ENCODE measurements at regions not wholly inside any gene's neighbourhood (a gene's known extent, or its start where the extent isn't known, plus 50 kb on each side); places are given as distances from the start of the nearest gene placed in this dataset.

DNA sequence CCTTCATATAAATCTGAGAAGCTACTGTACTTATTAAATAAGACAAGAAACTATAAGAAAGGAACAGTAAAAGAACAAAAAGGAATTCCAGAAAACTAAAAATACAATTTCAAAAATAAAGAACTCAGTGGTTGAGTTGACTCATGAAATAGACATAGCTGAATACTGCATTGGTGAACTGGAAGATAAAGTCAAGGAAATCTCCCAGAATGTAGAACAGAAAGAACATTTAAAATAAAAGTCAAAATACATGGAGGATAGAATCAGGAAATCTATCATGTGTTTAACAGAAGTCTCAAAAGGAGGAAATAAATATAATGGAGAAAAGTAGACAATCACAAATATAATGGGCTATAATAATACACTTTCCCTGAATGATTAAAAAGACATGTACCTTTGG, 136.4 kb upstream of the PMFBP1 start:
- no peak for DNase-seq

DNA sequence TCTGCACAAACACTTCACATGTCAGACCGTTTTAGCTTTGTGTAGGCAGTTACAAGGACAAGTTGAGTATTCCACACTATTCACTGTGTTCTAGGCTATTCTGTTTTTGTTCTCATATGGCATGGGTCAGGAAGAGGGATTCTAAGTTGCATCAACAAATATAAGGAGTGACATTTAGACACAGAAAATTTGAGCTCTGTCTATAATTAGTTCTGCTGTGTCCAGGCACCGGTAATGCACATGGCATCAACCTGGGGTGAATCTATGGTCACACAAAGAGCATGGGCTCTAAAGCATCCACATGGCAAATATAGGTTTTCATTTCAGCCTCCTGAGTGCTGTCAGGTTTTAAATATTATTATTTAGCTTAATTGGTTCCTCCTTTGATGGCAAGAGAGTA, 130.4 kb upstream of the PMFBP1 start:
- DNase-seq: no peak

DNA sequence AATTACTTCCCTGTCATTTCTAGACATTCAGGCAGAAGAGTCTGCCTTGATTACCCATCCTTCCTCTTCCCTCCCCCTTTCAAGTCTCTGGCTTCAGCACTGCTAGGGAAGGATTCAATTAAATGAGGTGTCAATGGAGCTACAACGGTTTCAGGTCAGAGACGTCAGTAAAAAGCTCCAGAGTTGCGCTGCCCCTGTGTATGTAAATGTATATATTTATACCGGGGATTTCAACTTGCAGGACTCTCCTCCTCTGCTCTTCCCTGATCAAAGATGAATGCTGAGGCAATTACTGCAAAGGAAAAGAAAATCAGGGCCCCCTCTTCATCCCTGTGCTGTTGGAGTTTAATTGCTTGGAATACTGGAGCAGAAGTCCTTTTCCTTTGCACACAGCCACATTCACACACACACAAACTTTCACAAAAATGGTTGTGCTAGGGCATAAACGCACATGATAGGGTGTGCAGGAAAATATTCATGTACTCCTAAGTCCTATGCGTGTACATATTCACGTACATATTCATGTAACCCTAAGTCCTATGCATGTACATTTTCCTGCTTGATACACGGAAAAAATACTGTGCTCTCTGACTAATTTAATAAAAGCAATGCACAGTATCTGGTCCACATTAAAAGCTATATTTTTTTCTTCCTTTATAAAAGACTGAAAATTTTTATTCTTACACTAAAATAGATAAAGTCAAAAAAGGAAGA, 129.7 kb upstream of the PMFBP1 start:
- DNase-seq: no peak

DNA sequence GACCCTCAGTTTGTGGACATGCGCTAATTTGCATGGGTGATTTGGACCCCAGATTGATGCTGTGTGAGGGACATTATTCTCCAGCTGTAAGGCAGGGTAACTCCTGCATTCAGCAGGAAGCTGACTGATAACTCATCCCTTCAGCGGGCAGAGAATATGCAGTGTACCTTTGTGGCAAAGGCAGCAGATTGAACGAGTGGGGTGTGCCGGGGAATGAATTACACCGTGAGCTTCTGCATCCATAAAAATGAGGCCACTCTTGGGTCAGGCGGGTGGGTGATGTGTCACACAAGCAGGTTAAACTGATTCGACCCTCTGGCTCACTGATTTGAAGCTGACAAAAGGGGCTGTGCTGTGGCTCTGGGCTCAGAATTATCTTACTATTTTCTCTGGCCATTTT, 128.9 kb upstream of the PMFBP1 start:
- DNase-seq: no peak

GRCh38 chr16:72299684-72300243, 127.8 kb upstream of the PMFBP1 start:
- no peak for DNase-seq

DNA sequence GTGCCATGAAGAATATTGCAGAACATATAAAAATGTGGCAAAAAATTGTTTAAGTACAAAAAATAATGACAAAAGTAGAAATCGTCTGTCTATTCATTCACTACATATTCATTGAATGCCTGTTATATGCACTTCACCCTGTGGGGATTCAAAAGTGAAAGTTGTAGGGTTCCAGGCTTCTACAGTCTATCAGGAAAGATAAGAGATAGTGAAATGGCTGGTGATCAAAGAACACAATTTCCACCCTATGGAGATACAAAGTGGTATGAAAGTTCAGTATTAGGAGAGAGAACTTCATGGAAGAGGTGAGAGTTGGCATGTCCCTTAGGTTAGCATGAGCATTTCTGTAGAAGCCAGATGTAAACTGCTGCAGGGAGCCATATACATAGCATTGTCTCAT, 127.0 kb upstream of the PMFBP1 start:
- no peak for DNase-seq

GRCh38 chr16:72295914-72296313, 124.0 kb upstream of the PMFBP1 start:
- DNase-seq: no peak

GRCh38 chr16:72291531-72291981, 119.6 kb upstream of the PMFBP1 start:
- no peak for DNase-seq

GRCh38 chr16:72291121-72291520, 119.2 kb upstream of the PMFBP1 start:
- DNase-seq: no peak

- no peak for DNase-seq
Measured at GRCh38 chr16:72287649-72288048, 115.7 kb upstream of the PMFBP1 start.

DNA sequence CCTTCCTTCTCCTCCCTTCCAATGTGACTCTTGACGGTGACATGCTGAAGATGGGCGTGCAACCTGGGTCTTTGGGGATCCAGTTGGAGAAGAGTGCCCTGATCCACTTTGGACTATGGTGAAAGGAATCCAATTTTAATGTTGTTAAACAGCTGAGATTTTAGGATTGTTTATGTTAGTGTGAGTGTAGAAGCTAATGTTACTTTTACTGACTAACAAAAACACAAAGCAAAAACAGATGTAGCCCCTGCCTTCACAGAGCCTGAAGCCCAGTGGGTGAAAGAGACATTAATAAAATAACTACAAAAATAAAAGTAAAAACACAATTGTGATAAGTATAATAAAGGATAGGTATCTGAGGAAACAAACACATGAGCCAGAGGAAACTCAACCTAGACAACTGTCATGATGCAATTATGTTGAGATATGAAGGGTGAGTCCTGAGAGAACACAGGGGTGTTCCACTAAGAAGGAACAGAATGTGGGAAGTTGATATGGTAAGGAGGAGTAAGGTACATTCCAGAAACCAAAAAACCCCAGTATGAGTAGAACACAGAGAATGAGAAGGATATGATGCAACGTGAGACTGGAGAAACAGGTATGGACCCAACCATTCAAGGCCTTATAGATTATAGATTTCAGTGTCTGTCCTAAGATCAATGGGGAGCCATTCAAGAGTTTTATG, 115.1 kb upstream of the PMFBP1 start:
- DNase-seq: no peak

- no peak for DNase-seq
Measured at GRCh38 chr16:72285728-72286127, 113.8 kb upstream of the PMFBP1 start.

GRCh38 chr16:72285324-72285723, 113.4 kb upstream of the PMFBP1 start:
- no peak for DNase-seq

DNA sequence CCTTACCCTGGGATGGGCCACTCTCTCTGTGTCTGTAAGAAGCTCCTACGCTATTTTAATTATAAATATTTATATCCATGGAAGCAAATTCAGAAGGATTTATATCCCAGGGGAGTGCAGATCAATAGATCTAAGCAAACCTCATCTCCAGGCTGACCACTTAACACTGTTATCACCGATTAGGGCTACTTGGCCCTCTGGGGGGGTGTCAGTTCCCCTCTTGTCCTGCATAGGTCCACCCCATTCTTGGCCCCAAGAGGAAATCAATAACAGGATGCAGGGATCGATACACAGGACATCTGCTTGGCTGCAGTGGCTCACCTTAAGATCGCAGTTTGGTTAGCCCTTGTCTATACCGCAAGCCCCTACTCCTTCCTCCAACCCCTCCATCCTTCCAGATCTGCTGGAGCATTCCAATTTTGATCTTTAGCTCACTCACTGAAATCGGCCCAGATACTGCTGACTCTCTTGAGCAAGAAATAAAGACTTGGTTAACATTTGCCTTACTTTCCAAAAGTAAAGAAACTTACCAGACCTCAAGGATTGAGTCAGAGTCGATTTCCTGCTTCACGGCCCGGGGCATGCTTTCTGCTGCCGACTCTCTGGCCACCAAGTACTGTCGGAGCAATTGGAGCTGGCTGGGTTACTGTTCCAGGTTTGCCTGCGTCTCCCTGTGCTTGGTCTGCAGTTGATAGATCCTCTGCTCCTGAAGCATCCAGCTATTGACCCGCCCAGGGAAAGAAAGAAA, 112.3 kb upstream of the PMFBP1 start:
- no peak for DNase-seq

DNA sequence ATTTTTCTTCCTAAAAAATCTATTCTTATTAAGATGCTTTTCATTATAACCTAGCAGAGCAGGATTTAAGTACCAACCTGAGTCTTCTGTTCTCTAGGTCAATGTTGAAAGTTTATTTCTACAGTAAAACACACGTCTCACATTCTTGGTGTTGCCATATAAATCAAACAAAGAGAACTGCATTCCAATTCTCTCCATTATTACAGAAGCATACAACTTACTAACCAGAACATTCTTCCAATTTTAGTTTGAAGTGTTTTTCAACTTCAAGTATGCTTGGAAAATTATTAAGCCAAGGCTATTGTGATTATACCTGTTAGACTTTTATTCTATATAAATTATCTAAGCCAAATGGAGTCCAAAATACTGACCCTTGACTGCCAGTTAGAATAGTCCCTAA, 110.4 kb upstream of the PMFBP1 start:
- no peak for DNase-seq

DNA sequence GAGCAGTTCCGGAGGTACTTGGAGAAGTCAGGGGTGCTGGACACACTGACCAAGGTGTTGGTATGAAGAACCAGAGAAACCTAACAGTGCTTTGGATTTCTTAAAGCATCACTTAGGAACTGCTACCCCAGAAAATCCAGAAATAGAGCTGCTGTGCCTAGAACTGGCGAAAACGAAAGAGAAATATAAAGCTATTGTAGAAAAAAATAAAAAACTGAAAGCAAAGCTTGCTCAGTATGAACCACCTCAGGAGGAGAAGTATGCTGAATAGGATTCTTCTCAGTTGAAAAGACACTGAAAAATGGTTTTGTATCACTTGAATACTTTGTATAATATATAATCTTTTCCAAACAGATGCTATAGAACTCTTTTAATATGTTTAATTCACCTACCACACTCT, 106.3 kb upstream of the PMFBP1 start:
- no peak for DNase-seq

DNA sequence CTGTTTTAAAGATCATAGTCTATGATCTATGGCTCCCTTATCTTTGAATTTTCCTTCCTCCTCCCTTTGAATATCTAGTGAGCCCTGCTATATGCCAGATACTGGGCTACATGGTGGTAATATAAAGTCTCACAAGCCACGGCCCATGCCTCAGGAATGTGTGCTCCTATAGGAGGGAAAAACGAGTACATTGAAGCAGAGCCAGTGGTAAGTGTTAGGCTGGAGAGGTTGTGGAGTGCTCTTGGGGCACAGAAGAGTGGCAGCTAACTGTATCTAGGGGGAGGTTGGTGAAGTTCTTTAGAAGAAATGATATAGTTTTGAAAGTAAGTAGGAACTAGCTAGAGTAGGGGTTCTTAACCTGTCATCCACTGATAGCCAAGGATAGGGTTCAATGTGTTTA, 105.8 kb upstream of the PMFBP1 start:
- no peak for DNase-seq

DNA sequence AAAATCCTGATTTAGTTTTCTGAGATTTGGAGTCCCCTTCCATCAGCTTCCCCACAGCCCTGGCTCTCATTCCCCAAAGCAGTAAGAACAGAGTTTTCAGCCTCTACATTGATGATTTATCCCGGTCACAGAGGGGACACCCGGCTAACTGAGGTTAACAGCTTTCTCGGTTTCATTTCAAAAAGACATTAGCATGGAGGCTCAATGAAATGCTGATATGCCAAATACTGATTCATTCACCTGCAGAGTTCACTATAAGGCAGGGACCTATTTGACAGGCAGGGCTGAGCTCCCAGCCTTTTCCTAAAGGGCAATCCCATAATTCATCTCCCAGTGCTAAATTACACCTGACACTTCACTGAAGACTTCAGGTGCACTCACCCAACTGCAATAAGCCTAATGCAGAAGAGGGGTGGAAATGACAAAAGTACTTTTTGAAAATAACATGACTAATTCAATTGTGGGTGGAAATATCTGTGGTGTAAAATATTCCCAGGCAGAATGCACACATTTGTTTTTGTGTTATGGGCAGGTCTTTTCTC, 99.8 kb upstream of the PMFBP1 start:
- no peak for DNase-seq

DNA sequence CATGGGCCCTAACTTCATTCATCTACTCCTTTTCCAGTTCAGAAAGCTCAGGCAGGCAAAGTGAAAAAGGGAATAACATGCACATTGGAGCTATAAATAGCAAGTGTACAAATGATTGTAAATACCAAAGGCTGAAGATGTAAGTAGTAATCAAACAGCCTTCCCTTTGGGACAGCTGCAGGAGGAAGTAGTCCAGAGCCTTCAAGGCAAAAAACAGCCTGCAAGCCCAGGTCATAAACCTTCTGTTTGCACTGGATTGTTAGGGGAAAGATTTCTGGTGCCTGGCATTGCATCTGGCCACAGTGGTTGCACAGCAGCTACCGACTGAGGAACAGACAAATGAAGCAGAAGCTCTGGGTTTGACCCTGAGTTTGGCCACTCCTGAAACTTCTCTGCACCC, 98.6 kb upstream of the PMFBP1 start:
- no peak for DNase-seq

DNA sequence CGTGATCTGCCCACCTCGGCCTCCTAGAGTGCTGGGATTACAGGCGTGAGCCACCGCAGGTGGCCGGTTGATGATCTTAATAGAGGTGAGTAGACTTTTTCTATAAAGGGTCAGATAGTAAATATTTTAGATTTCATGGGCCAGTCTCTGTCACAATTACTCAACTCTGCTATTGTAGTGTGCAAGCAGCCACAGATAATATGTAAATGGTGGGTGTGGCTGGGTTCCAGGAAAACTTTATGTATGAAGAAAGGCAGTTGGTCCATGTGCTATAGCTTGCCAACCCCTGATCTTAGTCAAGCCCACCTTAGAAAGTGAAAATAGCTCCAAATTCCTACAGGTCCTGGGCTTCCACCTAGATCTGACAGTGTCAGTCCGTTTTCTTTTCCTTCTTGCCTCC, 94.9 kb upstream of the PMFBP1 start:
- DNase-seq: no peak

DNA sequence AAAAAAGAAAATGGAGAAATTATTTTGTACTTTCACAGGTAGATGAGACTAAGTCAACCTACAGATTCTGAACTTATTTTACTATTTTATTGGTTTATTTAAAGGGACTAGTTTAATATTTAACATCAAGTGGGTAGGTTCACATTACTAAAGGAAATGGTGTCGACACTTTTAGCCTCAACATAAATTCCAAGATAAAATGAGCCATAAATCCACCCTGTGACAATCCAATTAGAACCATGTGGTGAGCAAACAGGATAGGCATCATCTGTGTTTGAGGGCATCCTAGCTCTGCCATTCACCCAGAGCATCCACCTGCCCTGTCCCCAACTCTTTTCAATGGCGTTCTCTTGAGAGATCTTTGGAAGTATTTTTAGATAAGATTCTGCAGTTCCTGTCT, 92.8 kb upstream of the PMFBP1 start:
- no peak for DNase-seq

DNA sequence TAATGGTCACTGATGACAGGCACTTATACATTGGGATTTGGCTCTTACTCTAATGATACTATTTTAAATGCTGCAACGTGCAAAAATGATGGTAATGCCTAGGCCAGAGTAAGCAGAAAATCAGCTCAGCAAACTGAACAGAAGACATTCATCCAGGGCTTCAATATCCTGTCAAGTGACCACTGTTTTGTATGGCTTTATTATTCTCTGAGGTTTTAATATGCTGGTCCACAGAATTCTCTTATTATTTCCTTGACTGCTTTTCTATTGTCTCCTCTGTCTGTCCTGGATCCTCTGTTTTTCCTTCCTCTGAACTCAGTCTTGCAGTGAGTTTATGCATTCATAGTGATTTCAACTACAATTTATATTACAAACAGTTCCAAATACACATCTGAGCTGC, 90.8 kb upstream of the PMFBP1 start:
- no peak for DNase-seq

GRCh38 chr16:72261127-72261526, 89.2 kb upstream of the PMFBP1 start:
- DNase-seq: no peak
